ENCODE measurements at regions not wholly inside any gene's neighbourhood (a gene's known extent, or its start where the extent isn't known, plus 50 kb on each side); places are given as distances from the start of the nearest gene placed in this dataset.

DNA sequence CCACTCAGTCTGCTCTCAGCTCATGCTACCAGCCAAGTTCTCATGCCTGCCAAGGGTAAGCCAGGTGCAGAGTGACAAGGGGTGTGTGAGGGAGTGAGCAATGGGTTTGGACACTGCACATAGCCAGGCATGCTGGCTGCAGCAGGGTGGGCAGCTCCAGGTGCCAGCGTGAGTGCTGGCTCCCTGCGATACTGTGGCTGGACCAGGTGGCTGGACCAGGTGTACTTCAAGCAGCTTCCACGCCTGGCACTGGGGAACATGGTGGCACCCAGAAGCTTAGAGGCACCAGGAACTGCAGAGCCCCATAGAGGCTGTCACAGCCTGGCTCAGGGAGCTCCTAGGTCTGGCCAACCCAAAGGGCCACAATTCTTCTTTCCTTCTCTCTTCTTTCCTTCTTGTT lies 234.9 kb upstream of the GIMD1 start:
- no peak overlapping the region for H2AFZ ChIP-seq (ENCODE audit: low read depth, low read length, severe bottlenecking)
- no peak overlapping the region for H3K9ac ChIP-seq (ENCODE audit: low read length)
- no peak overlapping the region for H3K4me2 ChIP-seq (ENCODE audit: low read depth, low read length, poor library complexity, severe bottlenecking)
- H3K27ac ChIP-seq (ENCODE audit: low read depth, low read length): no peak overlapping the region
- no peaks in the 10 kb centered on the region for H3K9me2 ChIP-seq (replicated peaks; ENCODE audit: insufficient read depth, low read length)
- H3K9me3 ChIP-seq (ENCODE audit: insufficient read depth, low read length): no peaks in the 10 kb centered on the region
- no peaks in the 10 kb centered on the region for H3K79me2 ChIP-seq (ENCODE audit: insufficient read depth, low read length)
- no peaks in the 10 kb centered on the region for H3K36me3 ChIP-seq (ENCODE audit: low read length)
- TF ChIP-seq, protein P1, sequence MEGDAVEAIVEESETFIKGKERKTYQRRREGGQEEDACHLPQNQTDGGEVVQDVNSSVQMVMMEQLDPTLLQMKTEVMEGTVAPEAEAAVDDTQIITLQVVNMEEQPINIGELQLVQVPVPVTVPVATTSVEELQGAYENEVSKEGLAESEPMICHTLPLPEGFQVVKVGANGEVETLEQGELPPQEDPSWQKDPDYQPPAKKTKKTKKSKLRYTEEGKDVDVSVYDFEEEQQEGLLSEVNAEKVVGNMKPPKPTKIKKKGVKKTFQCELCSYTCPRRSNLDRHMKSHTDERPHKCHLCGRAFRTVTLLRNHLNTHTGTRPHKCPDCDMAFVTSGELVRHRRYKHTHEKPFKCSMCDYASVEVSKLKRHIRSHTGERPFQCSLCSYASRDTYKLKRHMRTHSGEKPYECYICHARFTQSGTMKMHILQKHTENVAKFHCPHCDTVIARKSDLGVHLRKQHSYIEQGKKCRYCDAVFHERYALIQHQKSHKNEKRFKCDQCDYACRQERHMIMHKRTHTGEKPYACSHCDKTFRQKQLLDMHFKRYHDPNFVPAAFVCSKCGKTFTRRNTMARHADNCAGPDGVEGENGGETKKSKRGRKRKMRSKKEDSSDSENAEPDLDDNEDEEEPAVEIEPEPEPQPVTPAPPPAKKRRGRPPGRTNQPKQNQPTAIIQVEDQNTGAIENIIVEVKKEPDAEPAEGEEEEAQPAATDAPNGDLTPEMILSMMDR (IDR thresholded peaks at IDR 0.05; ENCODE audit: insufficient read depth, low read length, poor library complexity, severe bottlenecking): no peak
- TF ChIP-seq EZH2phosphoT487 (conservative IDR thresholded peaks at IDR 0.05; ENCODE audit: low read length): no peak
- no peaks in the 10 kb centered on the region for H3F3A ChIP-seq (ENCODE audit: insufficient read depth)
- H3K4me3 ChIP-seq (ENCODE audit: insufficient read depth, low read length, poor library complexity, severe bottlenecking): no peak overlapping the region
- no peaks in the 10 kb centered on the region for H3K27me3 ChIP-seq (ENCODE audit: low read length)
- H4K20me1 ChIP-seq (ENCODE audit: low read depth, low read length): no peaks in the 10 kb centered on the region

DNA sequence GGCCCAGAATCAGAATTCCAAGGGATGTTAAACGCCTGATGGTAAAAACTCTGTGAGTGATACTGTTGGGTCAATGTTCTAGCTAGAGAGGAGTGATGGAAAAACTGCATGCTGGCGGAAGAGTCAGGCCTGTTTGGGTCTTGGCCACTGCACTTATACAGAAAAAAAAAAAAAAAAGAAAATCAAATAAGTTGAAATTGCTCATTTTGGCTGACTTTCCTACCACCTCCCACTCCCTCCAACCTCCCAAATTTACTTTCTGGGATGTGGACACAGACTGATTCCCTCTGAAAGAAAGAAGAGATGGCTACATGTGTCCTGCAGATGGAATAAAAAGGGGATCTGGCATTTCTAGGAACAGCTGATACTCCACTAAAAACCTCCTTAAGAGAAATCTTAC lies 234.1 kb upstream of the GIMD1 start:
- Histone ChIP-seq H3K79me2 (ENCODE audit: insufficient read depth, low read length) (no peaks in the 10 kb centered on the region), H3K9me3 (ENCODE audit: insufficient read depth, low read length) (no peaks in the 10 kb centered on the region), H4K20me1 (ENCODE audit: low read depth, low read length) (no peaks in the 10 kb centered on the region), H3K9me2 (replicated peaks; ENCODE audit: insufficient read depth, low read length) (no peaks in the 10 kb centered on the region), H3K36me3 (ENCODE audit: low read length) (no peaks in the 10 kb centered on the region), H3K4me2 (ENCODE audit: low read depth, low read length, poor library complexity, severe bottlenecking) (no peak overlapping the region), H3K27me3 (ENCODE audit: low read length) (no peaks in the 10 kb centered on the region), H3K9ac (ENCODE audit: low read length) (no peak overlapping the region), H3F3A (ENCODE audit: insufficient read depth) (no peaks in the 10 kb centered on the region), H3K4me3 (ENCODE audit: insufficient read depth, low read length, poor library complexity, severe bottlenecking) (no peak overlapping the region), H2AFZ (ENCODE audit: low read depth, low read length, severe bottlenecking) (no peak overlapping the region), H3K27ac (ENCODE audit: low read depth, low read length) (no peak overlapping the region)
- no peak for TF ChIP-seq EZH2phosphoT487 (conservative IDR thresholded peaks at IDR 0.05; ENCODE audit: low read length)
- TF ChIP-seq, protein P1 (IDR thresholded peaks at IDR 0.05; ENCODE audit: insufficient read depth, low read length, poor library complexity, severe bottlenecking): no peak

DNA sequence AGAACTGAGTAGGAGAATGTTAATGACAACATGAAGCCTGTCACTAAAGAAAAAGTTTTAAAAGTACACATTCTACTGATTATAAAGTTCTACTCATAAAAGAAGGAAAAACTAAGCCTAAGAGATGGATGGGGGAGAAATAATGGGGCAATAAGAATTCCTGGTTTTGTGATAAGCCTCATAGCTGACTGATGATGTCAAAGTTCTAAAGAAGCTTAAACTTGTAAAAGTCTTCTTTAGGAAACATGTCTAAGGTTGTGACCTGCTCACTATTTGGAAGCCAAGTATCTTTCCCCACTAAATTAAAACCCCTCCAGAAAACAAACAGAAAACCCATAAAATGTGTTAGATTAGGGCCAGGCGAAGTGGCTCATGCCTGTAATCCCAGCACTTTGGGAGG lies 232.9 kb upstream of the GIMD1 start:
- no peaks in the 10 kb centered on the region for H3K9me2 ChIP-seq (replicated peaks; ENCODE audit: insufficient read depth, low read length)
- no peak for TF ChIP-seq EZH2phosphoT487 (conservative IDR thresholded peaks at IDR 0.05; ENCODE audit: low read length)
- TF ChIP-seq, protein P1 (IDR thresholded peaks at IDR 0.05; ENCODE audit: insufficient read depth, low read length, poor library complexity, severe bottlenecking): no peak
- H3F3A ChIP-seq (ENCODE audit: insufficient read depth): no peaks in the 10 kb centered on the region

More for the DNA sequence above, 232.9 kb upstream of the GIMD1 start:
- Histone ChIP-seq H3K27ac (ENCODE audit: low read depth, low read length) (no peak overlapping the region), H3K9me3 (ENCODE audit: insufficient read depth, low read length) (no peaks in the 10 kb centered on the region), H3K9ac (ENCODE audit: low read length) (no peak overlapping the region), H4K20me1 (ENCODE audit: low read depth, low read length) (no peaks in the 10 kb centered on the region), H3K27me3 (ENCODE audit: low read length) (no peaks in the 10 kb centered on the region), H2AFZ (ENCODE audit: low read depth, low read length, severe bottlenecking) (no peak overlapping the region), H3K79me2 (ENCODE audit: insufficient read depth, low read length) (no peaks in the 10 kb centered on the region), H3K4me2 (ENCODE audit: low read depth, low read length, poor library complexity, severe bottlenecking) (no peak overlapping the region), H3K4me3 (ENCODE audit: insufficient read depth, low read length, poor library complexity, severe bottlenecking) (no peak overlapping the region), H3K36me3 (ENCODE audit: low read length) (no peaks in the 10 kb centered on the region)

Data from SU-DHL-6 (cell line).